ENCODE measurements at regions not wholly inside any gene's neighbourhood (a gene's known extent, or its start where the extent isn't known, plus 50 kb on each side); places are given as distances from the start of the nearest gene placed in this dataset.

GRCh38 chr5:87081016-87081415, 186.7 kb upstream of the RASA1 start:
- TF ChIP-seq SIN3A (IDR thresholded peaks at IDR 0.05; ENCODE audit: borderline replicate concordance, insufficient read depth, low read depth, low read length) (no peak), POLR2AphosphoS5 (IDR thresholded peaks at IDR 0.05; ENCODE audit: low read depth, low read length) (no peak)
